ENCODE measurements at regions not wholly inside any gene's neighbourhood (a gene's known extent, or its start where the extent isn't known, plus 50 kb on each side); places are given as distances from the start of the nearest gene placed in this dataset.

GRCh38 chr10:78504181-78504580, 470.5 kb downstream of the RPS24 start:
- no peaks in the 10 kb centered on the region for H3K27me3 ChIP-seq
- ATAC-seq (ENCODE audit: low FRiP score in 2 of 2) = no peak
- H3K4me3 ChIP-seq = no peak overlapping the region
- no peak for TF ChIP-seq EP300 (IDR thresholded peaks at IDR 0.05)
- no peak for TF ChIP-seq POLR2A (IDR thresholded peaks at IDR 0.05)
- TF ChIP-seq POLR2AphosphoS5 (IDR thresholded peaks at IDR 0.05) = no peak
- no peak for TF ChIP-seq CTCF (IDR thresholded peaks at IDR 0.05)
- 71 to 78% methylated on average over 3 of the region's 3 CpGs for WGBS, 2 donors
- H3K9me3 ChIP-seq = no peaks in the 10 kb centered on the region
- DNase-seq = no peak
- H3K4me1 ChIP-seq = no peaks in the 10 kb centered on the region
- H3K36me3 ChIP-seq = no peaks in the 10 kb centered on the region
- H3K27ac ChIP-seq = no peak overlapping the region

- Histone ChIP-seq H3K27me3 (no peaks in the 10 kb centered on the region), H3K36me3 (no peaks in the 10 kb centered on the region), H3K4me3 (no peak overlapping the region), H3K4me1 (no peaks in the 10 kb centered on the region), H3K9me3 (no peaks in the 10 kb centered on the region), H3K27ac (no peak overlapping the region)
- DNase-seq (no peak), ATAC-seq (ENCODE audit: low FRiP score in 2 of 2) (no peak)
- WGBS, 2 donors = 95 to 98% methylated on average over 4 of the region's 4 CpGs
- TF ChIP-seq EP300 (IDR thresholded peaks at IDR 0.05) (no peak), POLR2A (IDR thresholded peaks at IDR 0.05) (no peak), POLR2AphosphoS5 (IDR thresholded peaks at IDR 0.05) (no peak), CTCF (IDR thresholded peaks at IDR 0.05) (no peak)
These were observed 472.0 kb downstream of the RPS24 start for GRCh38 chr10:78505657-78506056.

GRCh38 chr10:78506614-78507013, 473.0 kb downstream of the RPS24 start:
- TF ChIP-seq EP300 (IDR thresholded peaks at IDR 0.05) (no peak), CTCF (IDR thresholded peaks at IDR 0.05) (no peak), POLR2A (IDR thresholded peaks at IDR 0.05) (no peak), POLR2AphosphoS5 (IDR thresholded peaks at IDR 0.05) (no peak)
- 86 to 96% methylated on average over 2 of the region's 2 CpGs for WGBS, 2 donors
- ATAC-seq (ENCODE audit: low FRiP score in 2 of 2) (no peak), DNase-seq (no peak)
- Histone ChIP-seq H3K4me1 (no peaks in the 10 kb centered on the region), H3K27ac (no peak overlapping the region), H3K4me3 (no peak overlapping the region), H3K9me3 (no peaks in the 10 kb centered on the region), H3K27me3 (no peaks in the 10 kb centered on the region), H3K36me3 (no peaks in the 10 kb centered on the region)

- DNase-seq = peak in 1 of 2 donors; percentile 12
- no peak for TF ChIP-seq POLR2AphosphoS5 (IDR thresholded peaks at IDR 0.05)
- TF ChIP-seq EP300 (IDR thresholded peaks at IDR 0.05) = no peak
- no peak for TF ChIP-seq CTCF (IDR thresholded peaks at IDR 0.05)
- TF ChIP-seq POLR2A (IDR thresholded peaks at IDR 0.05) = no peak
- WGBS, 2 donors = 70 to 82% methylated on average over 8 of the region's 8 CpGs
- H3K27me3 ChIP-seq = no peaks in the 10 kb centered on the region
- H3K4me1 ChIP-seq = no peaks in the 10 kb centered on the region
- ATAC-seq (ENCODE audit: low FRiP score in 2 of 2) = no peak
- no peaks in the 10 kb centered on the region for H3K9me3 ChIP-seq
- no peaks in the 10 kb centered on the region for H3K36me3 ChIP-seq
- H3K4me3 ChIP-seq = no peak overlapping the region
- H3K27ac ChIP-seq = no peak overlapping the region
These were observed 474.0 kb downstream of the RPS24 start for GRCh38 chr10:78507510-78508160.
